Mucosa of stomach (tissue), 1 donor: ENCODE measurements at regions not wholly inside any gene's neighbourhood (a gene's known extent, or its start where the extent isn't known, plus 50 kb on each side); places are given as distances from the start of the nearest gene placed in this dataset.

Source experiments
- H3K27me3 ChIP-seq: one replicate; pipeline ENCODE4 v1.7.0; 2013; ENCODE audit warnings: mild to moderate bottlenecking, low read length; ENCODE audit not compliant: control insufficient read depth, insufficient read depth
- H3K36me3 ChIP-seq: one replicate; pipeline ENCODE4 v1.7.0; 2013; ENCODE audit warnings: low read length; ENCODE audit not compliant: control insufficient read depth, insufficient read depth
- H3K4me1 ChIP-seq: one replicate; pipeline ENCODE4 v1.7.0; 2013; ENCODE audit warnings: mild to moderate bottlenecking, low read length; ENCODE audit not compliant: control insufficient read depth, insufficient read depth
- H3K4me3 ChIP-seq: one replicate; pipeline ENCODE4 v1.7.0; 2013; ENCODE audit warnings: low read length
- H3K9ac ChIP-seq: one replicate; pipeline ENCODE4 v1.7.0; 2013; ENCODE audit warnings: mild to moderate bottlenecking, low read length, moderate library complexity
- H3K9me3 ChIP-seq: one replicate; pipeline ENCODE4 v1.7.0; 2013; ENCODE audit warnings: mild to moderate bottlenecking, low read length, moderate library complexity; ENCODE audit not compliant: control insufficient read depth
- donor health status: Pancreatic carcinoma.

- H3K4me3 ChIP-seq: no peak overlapping the region
- H3K27me3 ChIP-seq: no peaks in the 10 kb centered on the region
- no peaks in the 10 kb centered on the region for H3K4me1 ChIP-seq
- no peaks in the 10 kb centered on the region for H3K36me3 ChIP-seq
- H3K9me3 ChIP-seq: no peaks in the 10 kb centered on the region
- no peak overlapping the region for H3K9ac ChIP-seq
Measured at GRCh38 chr6:16953446-16953845, 148.4 kb upstream of the STMND1 start.

GRCh38 chr6:16950825-16951495 is 150.9 kb upstream of the STMND1 start:
- H3K27me3 ChIP-seq: no peaks in the 10 kb centered on the region
- H3K36me3 ChIP-seq: no peaks in the 10 kb centered on the region
- no peak overlapping the region for H3K4me3 ChIP-seq
- no peaks in the 10 kb centered on the region for H3K9me3 ChIP-seq
- H3K4me1 ChIP-seq: no peaks in the 10 kb centered on the region
- H3K9ac ChIP-seq: no peak overlapping the region

- H3K36me3 ChIP-seq: no peaks in the 10 kb centered on the region
- no peaks in the 10 kb centered on the region for H3K4me1 ChIP-seq
- H3K9ac ChIP-seq: no peak overlapping the region
- no peaks in the 10 kb centered on the region for H3K27me3 ChIP-seq
- no peaks in the 10 kb centered on the region for H3K9me3 ChIP-seq
- no peak overlapping the region for H3K4me3 ChIP-seq
Measured at GRCh38 chr6:16950302-16950701, 151.5 kb upstream of the STMND1 start.

- H3K9ac ChIP-seq: no peak overlapping the region
- no peaks in the 10 kb centered on the region for H3K9me3 ChIP-seq
- no peaks in the 10 kb centered on the region for H3K27me3 ChIP-seq
- no peaks in the 10 kb centered on the region for H3K36me3 ChIP-seq
- no peak overlapping the region for H3K4me3 ChIP-seq
- no peaks in the 10 kb centered on the region for H3K4me1 ChIP-seq
Measured at GRCh38 chr6:16949716-16950115, 152.1 kb upstream of the STMND1 start.

GRCh38 chr6:16948396-16948795 is 153.5 kb upstream of the STMND1 start:
- Histone ChIP-seq H3K27me3 (no peaks in the 10 kb centered on the region), H3K9me3 (no peaks in the 10 kb centered on the region), H3K4me3 (no peak overlapping the region), H3K4me1 (no peaks in the 10 kb centered on the region), H3K36me3 (no peaks in the 10 kb centered on the region), H3K9ac (no peak overlapping the region)

GRCh38 chr6:16947375-16948015 is 154.4 kb upstream of the STMND1 start:
- Histone ChIP-seq H3K9ac (no peak overlapping the region), H3K27me3 (no peaks in the 10 kb centered on the region), H3K9me3 (no peaks in the 10 kb centered on the region), H3K4me1 (no peaks in the 10 kb centered on the region), H3K4me3 (no peak overlapping the region), H3K36me3 (no peaks in the 10 kb centered on the region)

GRCh38 chr6:16944596-16944995 is 157.3 kb upstream of the STMND1 start:
- H3K36me3 ChIP-seq: no peaks in the 10 kb centered on the region
- H3K9me3 ChIP-seq: no peaks in the 10 kb centered on the region
- no peaks in the 10 kb centered on the region for H3K4me1 ChIP-seq
- no peaks in the 10 kb centered on the region for H3K27me3 ChIP-seq
- no peak overlapping the region for H3K4me3 ChIP-seq
- no peak overlapping the region for H3K9ac ChIP-seq

- H3K27me3 ChIP-seq: no peaks in the 10 kb centered on the region
- H3K4me3 ChIP-seq: no peak overlapping the region
- no peaks in the 10 kb centered on the region for H3K9me3 ChIP-seq
- no peaks in the 10 kb centered on the region for H3K4me1 ChIP-seq
- H3K36me3 ChIP-seq: no peaks in the 10 kb centered on the region
- no peak overlapping the region for H3K9ac ChIP-seq
Measured at GRCh38 chr6:16939839-16940238, 162.0 kb upstream of the STMND1 start.

GRCh38 chr6:16939351-16939750 is 162.5 kb upstream of the STMND1 start:
- Histone ChIP-seq H3K9ac (no peak overlapping the region), H3K9me3 (no peaks in the 10 kb centered on the region), H3K27me3 (no peaks in the 10 kb centered on the region), H3K36me3 (no peaks in the 10 kb centered on the region), H3K4me1 (no peaks in the 10 kb centered on the region), H3K4me3 (no peak overlapping the region)

- H3K36me3 ChIP-seq: no peaks in the 10 kb centered on the region
- no peaks in the 10 kb centered on the region for H3K4me1 ChIP-seq
- no peaks in the 10 kb centered on the region for H3K27me3 ChIP-seq
- no peak overlapping the region for H3K9ac ChIP-seq
- H3K9me3 ChIP-seq: no peaks in the 10 kb centered on the region
- no peak overlapping the region for H3K4me3 ChIP-seq
Measured at GRCh38 chr6:16936893-16937292, 165.0 kb upstream of the STMND1 start.

GRCh38 chr6:16933961-16934360 is 167.9 kb upstream of the STMND1 start:
- Histone ChIP-seq H3K27me3 (no peaks in the 10 kb centered on the region), H3K4me3 (no peak overlapping the region), H3K9ac (no peak overlapping the region), H3K4me1 (no peaks in the 10 kb centered on the region), H3K9me3 (no peaks in the 10 kb centered on the region), H3K36me3 (no peaks in the 10 kb centered on the region)

- Histone ChIP-seq H3K4me1 (no peaks in the 10 kb centered on the region), H3K27me3 (no peaks in the 10 kb centered on the region), H3K9me3 (no peaks in the 10 kb centered on the region), H3K9ac (no peak overlapping the region), H3K4me3 (no peak overlapping the region), H3K36me3 (no peaks in the 10 kb centered on the region)
Measured at GRCh38 chr6:16933532-16933931, 168.3 kb upstream of the STMND1 start.
